ENCODE measurements at regions not wholly inside any gene's neighbourhood (a gene's known extent, or its start where the extent isn't known, plus 50 kb on each side); places are given as distances from the start of the nearest gene placed in this dataset.
"Not testable (repeated sequence)": the region's sequence is repeated elsewhere in the genome, so short reads cannot be mapped to it uniquely, and the experiment has no call there.

DNA sequence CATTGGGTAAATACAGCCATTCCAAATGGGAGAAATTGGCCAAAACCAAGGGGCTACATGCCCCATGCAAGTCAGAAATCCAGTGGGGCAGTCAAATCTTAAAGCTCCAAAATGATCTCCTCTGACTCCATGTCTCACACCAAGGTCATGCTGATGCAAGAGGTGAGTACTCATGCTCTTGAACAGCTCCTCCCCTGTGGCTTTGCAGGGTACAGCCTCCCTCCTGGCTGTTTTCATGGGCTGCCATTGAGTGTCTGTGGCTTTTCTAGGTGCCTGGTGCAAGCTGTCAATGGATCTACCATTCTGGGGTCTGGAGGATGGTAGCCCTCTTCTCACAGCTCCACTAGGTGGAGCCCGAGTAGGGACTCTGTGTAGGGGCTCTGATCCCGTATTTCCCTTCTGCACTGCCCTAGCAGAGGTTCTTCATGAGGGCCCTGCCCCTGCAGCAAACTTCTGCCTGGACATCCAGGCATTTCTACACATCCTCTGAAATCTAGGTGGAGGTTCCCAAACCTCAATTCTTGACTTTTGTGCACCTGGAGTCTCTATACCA, 135.7 kb upstream of the TSHZ3 start:
- TF ChIP-seq, protein P1, sequence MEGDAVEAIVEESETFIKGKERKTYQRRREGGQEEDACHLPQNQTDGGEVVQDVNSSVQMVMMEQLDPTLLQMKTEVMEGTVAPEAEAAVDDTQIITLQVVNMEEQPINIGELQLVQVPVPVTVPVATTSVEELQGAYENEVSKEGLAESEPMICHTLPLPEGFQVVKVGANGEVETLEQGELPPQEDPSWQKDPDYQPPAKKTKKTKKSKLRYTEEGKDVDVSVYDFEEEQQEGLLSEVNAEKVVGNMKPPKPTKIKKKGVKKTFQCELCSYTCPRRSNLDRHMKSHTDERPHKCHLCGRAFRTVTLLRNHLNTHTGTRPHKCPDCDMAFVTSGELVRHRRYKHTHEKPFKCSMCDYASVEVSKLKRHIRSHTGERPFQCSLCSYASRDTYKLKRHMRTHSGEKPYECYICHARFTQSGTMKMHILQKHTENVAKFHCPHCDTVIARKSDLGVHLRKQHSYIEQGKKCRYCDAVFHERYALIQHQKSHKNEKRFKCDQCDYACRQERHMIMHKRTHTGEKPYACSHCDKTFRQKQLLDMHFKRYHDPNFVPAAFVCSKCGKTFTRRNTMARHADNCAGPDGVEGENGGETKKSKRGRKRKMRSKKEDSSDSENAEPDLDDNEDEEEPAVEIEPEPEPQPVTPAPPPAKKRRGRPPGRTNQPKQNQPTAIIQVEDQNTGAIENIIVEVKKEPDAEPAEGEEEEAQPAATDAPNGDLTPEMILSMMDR (IDR thresholded peaks at IDR 0.05; ENCODE audit: insufficient read depth, low read length): not testable (repeated sequence)
- TF ChIP-seq GABPA (IDR thresholded peaks at IDR 0.05; ENCODE audit: low read depth): not testable (repeated sequence)

Data from HL-60 (cell line).